A549 (cell line): ENCODE measurements at regions not wholly inside any gene's neighbourhood (a gene's known extent, or its start where the extent isn't known, plus 50 kb on each side); places are given as distances from the start of the nearest gene placed in this dataset.
A peak's percentile ranks its signal among the peaks of the same experiment; 100 is the strongest.

Experiments
- ATAC-seq, 2 experiments: fragments of 200-7000 bp in 1 of 2; fragments of >200 bp in 1 of 2; cut with Nextera tagmentation in 1 of 2; cut with Tn5 transposase in 1 of 2; 3 replicates each; pipeline versions ENCODE4 v1.8.0 to v1.9.1; 2018 to 2020; ENCODE audit warnings: mild to moderate bottlenecking in 1 of 2, moderate library complexity in 1 of 2
- CTCF ChIA-PET: fragments of 300-600 bp; sonication (Branson Sonifier 250); formaldehyde crosslinking; extraction: SDS; loops from one replicate; lab custom pipeline; 2021; ENCODE audit warnings: antibody characterized with exemption, inconsistent platforms; lab: Yijun Ruan, JAX
- POLR2A ChIA-PET: fragments of 350-600 bp; formaldehyde crosslinking; extraction: SDS; loops from one replicate; lab custom pipeline; 2021; ENCODE audit warnings: antibody characterized with exemption, inconsistent platforms; lab: Yijun Ruan, JAX
- DNase-seq, 2 experiments: peaks; one replicate each; pipeline versions ENCODE4 v3.0.0 to v3.0.0-alpha.2; 2011 to 2016; ENCODE audit warnings: low read depth in 1 of 2, low spot score in 1 of 2
- FAIRE-seq: peaks from 2 replicates; lab custom pipeline; 2011; peaks lifted over from hg19 to GRCh38; lab: Jason Lieb, UNC
- H3K27ac ChIP-seq, 2 experiments: fragments of >200 bp; sonication (Bioruptor Twin); formaldehyde crosslinking; 3 replicates each; pipeline ENCODE4 v1.5.1; 2016 to 2017
- H3K4me1 ChIP-seq: fragments of >200 bp; sonication (Bioruptor Twin); formaldehyde crosslinking; 3 replicates; pipeline ENCODE4 v1.6.1; 2016
- H3K4me2 ChIP-seq: fragments of >200 bp; sonication (Bioruptor Twin); formaldehyde crosslinking; 3 replicates; pipeline ENCODE4 v1.6.1; 2016
- H3K4me3 ChIP-seq: fragments of >200 bp; sonication (Bioruptor Twin); formaldehyde crosslinking; 3 replicates; pipeline ENCODE4 v1.5.1; 2016
- H3K9me3 ChIP-seq: fragments of >200 bp; sonication (Bioruptor Twin); formaldehyde crosslinking; 3 replicates; pipeline ENCODE4 v1.6.1; 2016
- BHLHE40 ChIP-seq: IDR thresholded peaks from 2 replicates; pipeline ENCODE4 v1.6.1; 2012; ENCODE audit warnings: low read depth, low read length, inconsistent platforms
- CBX2 ChIP-seq: fragments of 200-600 bp; sonication (generic); IDR thresholded peaks from 2 replicates; pipeline ENCODE4 v1.6.1; 2016; ENCODE audit warnings: low read depth, mild to moderate bottlenecking, borderline replicate concordance
- CBX8 ChIP-seq: fragments of 200-600 bp; sonication (generic); IDR thresholded peaks from 2 replicates; pipeline ENCODE4 v1.6.1; 2016
- CEBPB ChIP-seq, 2 experiments: fragments of >200 bp in 1 of 2; sonication (Bioruptor Twin) in 1 of 2; formaldehyde crosslinking in 1 of 2; IDR thresholded peaks; 2 replicates each; pipeline ENCODE4 v1.6.1; 2012 to 2016
- CHD2 ChIP-seq: fragments of 150-350 bp; IDR thresholded peaks from 2 replicates; pipeline ENCODE4 v1.6.1; 2014; ENCODE audit warnings: low read length; ENCODE audit not compliant: partially characterized antibody
- CHD4 ChIP-seq: fragments of 200-600 bp; sonication (generic); IDR thresholded peaks from 2 replicates; pipeline ENCODE4 v1.6.1; 2016; ENCODE audit warnings: antibody characterized with exemption, mild to moderate bottlenecking, borderline replicate concordance
- EHF ChIP-seq: fragments of 250-450 bp; sonication (Bioruptor Pico); IDR thresholded peaks from 2 replicates; pipeline ENCODE4 v1.5.0; 2020; ENCODE audit warnings: mild to moderate bottlenecking
- ELK1 ChIP-seq: fragments of 150-350 bp; IDR thresholded peaks from 2 replicates; pipeline ENCODE4 v1.6.1; 2014; ENCODE audit warnings: low read depth, mild to moderate bottlenecking, low read length
- FOSB ChIP-seq: fragments of 250-450 bp; sonication (Bioruptor Pico); IDR thresholded peaks from 2 replicates; pipeline ENCODE4 v1.5.0; 2020; ENCODE audit warnings: mild to moderate bottlenecking, moderate library complexity
- FOSL2 ChIP-seq, 2 experiments: fragments of 450-650 bp in 1 of 2; fragments of >200 bp in 1 of 2; sonication (Bioruptor Twin) in 1 of 2; formaldehyde crosslinking; IDR thresholded peaks; 2 replicates each; pipeline versions ENCODE4 v1.5.0 to v1.6.1; 2016 to 2020; ENCODE audit warnings: mild to moderate bottlenecking in 1 of 2, moderate library complexity in 1 of 2
- GATA3 ChIP-seq: IDR thresholded peaks from 2 replicates; pipeline ENCODE4 v1.6.1; 2012; ENCODE audit warnings: borderline replicate concordance
- HDAC2 ChIP-seq: fragments of 200-600 bp; sonication (generic); IDR thresholded peaks from 2 replicates; pipeline ENCODE4 v1.6.1; 2016
- HEYL ChIP-seq: fragments of 250-450 bp; sonication (Bioruptor Pico); IDR thresholded peaks from 2 replicates; pipeline ENCODE4 v1.8.0; 2021; ENCODE audit warnings: mild to moderate bottlenecking, moderate library complexity
- HMGXB4 ChIP-seq: fragments of 250-450 bp; sonication (Bioruptor Pico); IDR thresholded peaks from 2 replicates; pipeline ENCODE4 v1.5.0; 2021; ENCODE audit warnings: mild to moderate bottlenecking, moderate library complexity, borderline replicate concordance
- HOXB13 ChIP-seq: fragments of 250-450 bp; sonication (Bioruptor Pico); IDR thresholded peaks from 2 replicates; pipeline ENCODE4 v1.5.0; 2020; ENCODE audit warnings: low read depth, mild to moderate bottlenecking, moderate library complexity
- HOXB5 ChIP-seq: fragments of 250-450 bp; sonication (Bioruptor Pico); IDR thresholded peaks from 2 replicates; pipeline ENCODE4 v1.5.0; 2020; ENCODE audit warnings: mild to moderate bottlenecking, moderate library complexity
- JUN ChIP-seq, 2 experiments: fragments of >200 bp; sonication (Bioruptor Twin); formaldehyde crosslinking; IDR thresholded peaks; 2 replicates in 1 of 2; 3 replicates in 1 of 2; pipeline ENCODE4 v1.6.1; 2016 to 2017
- NFE2L2 ChIP-seq: fragments of 150-350 bp; conservative IDR thresholded peaks from 2 replicates; pipeline ENCODE4 v1.6.1; 2014; ENCODE audit warnings: low read length
- NPAS2 ChIP-seq: fragments of 250-450 bp; sonication (Bioruptor Pico); IDR thresholded peaks from 2 replicates; pipeline ENCODE4 v1.8.0; 2022; ENCODE audit warnings: mild to moderate bottlenecking, moderate library complexity, borderline replicate concordance
- RAD21 ChIP-seq, 2 experiments: fragments of >200 bp in 1 of 2; sonication (Bioruptor Twin) in 1 of 2; formaldehyde crosslinking in 1 of 2; IDR thresholded peaks in 1 of 2; conservative IDR thresholded peaks in 1 of 2; 2 replicates in 1 of 2; 3 replicates in 1 of 2; pipeline ENCODE4 v1.6.1; 2012 to 2018; ENCODE audit warnings: inconsistent platforms in 1 of 2
- RNF2 ChIP-seq: fragments of 200-600 bp; sonication (generic); IDR thresholded peaks from 2 replicates; pipeline ENCODE4 v1.6.1; 2016; ENCODE audit warnings: low read depth, mild to moderate bottlenecking, antibody characterized with exemption, moderate library complexity, borderline replicate concordance
- SMC3 ChIP-seq: fragments of >200 bp; sonication (Bioruptor Twin); formaldehyde crosslinking; IDR thresholded peaks from 3 replicates; pipeline ENCODE4 v1.6.1; 2018; ENCODE audit warnings: inconsistent platforms
- TFCP2L1 ChIP-seq: fragments of 250-450 bp; sonication (Bioruptor Pico); IDR thresholded peaks from 2 replicates; pipeline ENCODE4 v1.5.0; 2021; ENCODE audit warnings: mild to moderate bottlenecking
- TP53 ChIP-seq: fragments of 250-450 bp; sonication (Bioruptor Pico); IDR thresholded peaks from 2 replicates; pipeline ENCODE4 v1.5.0; 2021; ENCODE audit warnings: mild to moderate bottlenecking, moderate library complexity
- ZC3H11A ChIP-seq: fragments of 450-650 bp; IDR thresholded peaks from 2 replicates; pipeline ENCODE4 v1.6.1; 2014; ENCODE audit warnings: antibody characterized with exemption, mild to moderate bottlenecking
- ZNF302 ChIP-seq: fragments of 250-450 bp; sonication (Bioruptor Pico); IDR thresholded peaks from 2 replicates; pipeline ENCODE4 v1.9.0; 2021; ENCODE audit warnings: inconsistent platforms, mild to moderate bottlenecking, moderate library complexity
- ZSCAN20 ChIP-seq: fragments of 250-450 bp; sonication (Bioruptor Pico); IDR thresholded peaks from 2 replicates; pipeline ENCODE4 v1.8.0; 2022; ENCODE audit warnings: mild to moderate bottlenecking, moderate library complexity
- WGBS: methylation state at CpG from one replicate; pipeline ENCODE4 v1.1.6; 2017; ENCODE audit errors: missing lambda C conversion rate; 5-methylcytosine and 5-hydroxymethylcytosine counted together
- TF ChIP-seq, protein P1 (sequence below): IDR thresholded peaks from 2 replicates; pipeline ENCODE4 v1.6.1; 2012; ENCODE audit warnings: low read depth, borderline replicate concordance
- TF ChIP-seq, protein P2 (sequence below): fragments of >200 bp; sonication (Bioruptor Twin); formaldehyde crosslinking; IDR thresholded peaks from 2 replicates; pipeline ENCODE4 v1.6.1; 2016
- TF ChIP-seq, protein P3 (sequence below): fragments of >200 bp; sonication (Bioruptor Twin); formaldehyde crosslinking; IDR thresholded peaks from 3 replicates; pipeline ENCODE4 v1.6.1; 2016

GRCh38 chr3:87442470-87442869, 166.1 kb upstream of the POU1F1 start:
- Histone ChIP-seq H3K4me1 (peaks cover 16% of the 10 kb centered on the region), H3K4me2 (no peak overlapping the region), H3K27ac (no peak overlapping the region), H3K9me3 (0 out of 3 replicates have a peak, but pooled peaks cover 4% of the 10 kb centered on the region), H3K4me3 (no peak overlapping the region)
- ATAC-seq: no peak
- TF ChIP-seq CHD2: no peak
- TF ChIP-seq, protein P1, sequence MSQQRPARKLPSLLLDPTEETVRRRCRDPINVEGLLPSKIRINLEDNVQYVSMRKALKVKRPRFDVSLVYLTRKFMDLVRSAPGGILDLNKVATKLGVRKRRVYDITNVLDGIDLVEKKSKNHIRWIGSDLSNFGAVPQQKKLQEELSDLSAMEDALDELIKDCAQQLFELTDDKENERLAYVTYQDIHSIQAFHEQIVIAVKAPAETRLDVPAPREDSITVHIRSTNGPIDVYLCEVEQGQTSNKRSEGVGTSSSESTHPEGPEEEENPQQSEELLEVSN: no peak
- no peak for TF ChIP-seq JUN (IDR thresholded peaks at IDR 0.05)
- TF ChIP-seq HDAC2: no peak
- no peak for TF ChIP-seq BHLHE40
- no peak for TF ChIP-seq RAD21 (conservative IDR thresholded peaks at IDR 0.05 in 1 of 2, IDR thresholded peaks at IDR 0.05 in 1 of 2)
- no peak for TF ChIP-seq TP53
- no peak for TF ChIP-seq ZNF302 (CRISPR knock-in tag)
- TF ChIP-seq, protein P2, sequence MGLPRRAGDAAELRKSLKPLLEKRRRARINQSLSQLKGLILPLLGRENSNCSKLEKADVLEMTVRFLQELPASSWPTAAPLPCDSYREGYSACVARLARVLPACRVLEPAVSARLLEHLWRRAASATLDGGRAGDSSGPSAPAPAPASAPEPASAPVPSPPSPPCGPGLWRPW: no peak
- TF ChIP-seq ELK1: no peak
- no peak for TF ChIP-seq HOXB5
- DNase-seq: no peak
- no peak for FAIRE-seq
- POLR2A ChIA-PET: no interaction called here
- CTCF ChIA-PET: no interaction called here
- 91% methylated on average over 3 of the region's 3 CpGs for WGBS

- Histone ChIP-seq H3K4me1 (peaks cover 27% of the 10 kb centered on the region), H3K4me3 (no peak overlapping the region), H3K27ac (peak overlapping the region; percentile 30 to 35; a peak in 3 of 6 replicates), H3K4me2 (peak overlapping the region; percentile 65), H3K9me3 (no peaks in the 10 kb centered on the region)
- WGBS: 4% methylated on average over 1 of the region's 1 CpG
- FAIRE-seq (no peak), ATAC-seq (peak; percentile 43 to 70; a peak in 4 of 6 replicates), DNase-seq (peak in 1 of 2 experiments; percentile 43)
- ChIA-PET POLR2A (no interaction called here), CTCF (no interaction called here)
- TF ChIP-seq GATA3: peak; percentile 55; the same call in 1 of the 2 replicates
- no peak for TF ChIP-seq FOSL2 (IDR thresholded peaks at IDR 0.05)
- TF ChIP-seq FOSL2 (CRISPR knock-in tag; IDR thresholded peaks at IDR 0.05): 0 out of 2 replicates have a peak, but pooled peaks have one; percentile 27
- peak in 1 of 2 experiments; percentile 55; a peak in 2 of 4 replicates for TF ChIP-seq CEBPB (IDR thresholded peaks at IDR 0.05)
- TF ChIP-seq RNF2: no peak
- TF ChIP-seq EHF (CRISPR knock-in tag): no peak
Observed at GRCh38 chr3:87437765-87438164, 161.4 kb upstream of the POU1F1 start.

GRCh38 chr3:87436781-87437543, 160.6 kb upstream of the POU1F1 start:
- H3K4me2 ChIP-seq: peak overlapping the region; percentile 65
- DNase-seq: no peak
- FAIRE-seq: peak; percentile 68
- WGBS: 78% methylated on average over 7 of the region's 7 CpGs
- peak in 1 of 2 experiments; percentile 30; a peak in 2 of 6 replicates for ATAC-seq
- no peaks in the 10 kb centered on the region for H3K9me3 ChIP-seq
- POLR2A ChIA-PET: no interaction called here
- TF ChIP-seq HOXB13 (CRISPR knock-in tag) (no peak), SMC3 (no peak), TFCP2L1 (CRISPR knock-in tag) (no peak), NFE2L2 (no peak), HDAC2 (no peak), CHD4 (no peak), ZSCAN20 (CRISPR knock-in tag) (no peak), HEYL (CRISPR knock-in tag) (no peak), FOSB (CRISPR knock-in tag) (no peak), GATA3 (no peak), HMGXB4 (CRISPR knock-in tag) (no peak), ZC3H11A (no peak), CBX2 (no peak), ZNF302 (CRISPR knock-in tag) (no peak), CBX8 (no peak), NPAS2 (no peak), JUN (IDR thresholded peaks at IDR 0.05) (no peak)
- TF ChIP-seq, protein P3, sequence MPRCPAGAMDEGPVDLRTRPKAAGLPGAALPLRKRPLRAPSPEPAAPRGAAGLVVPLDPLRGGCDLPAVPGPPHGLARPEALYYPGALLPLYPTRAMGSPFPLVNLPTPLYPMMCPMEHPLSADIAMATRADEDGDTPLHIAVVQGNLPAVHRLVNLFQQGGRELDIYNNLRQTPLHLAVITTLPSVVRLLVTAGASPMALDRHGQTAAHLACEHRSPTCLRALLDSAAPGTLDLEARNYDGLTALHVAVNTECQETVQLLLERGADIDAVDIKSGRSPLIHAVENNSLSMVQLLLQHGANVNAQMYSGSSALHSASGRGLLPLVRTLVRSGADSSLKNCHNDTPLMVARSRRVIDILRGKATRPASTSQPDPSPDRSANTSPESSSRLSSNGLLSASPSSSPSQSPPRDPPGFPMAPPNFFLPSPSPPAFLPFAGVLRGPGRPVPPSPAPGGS: no peak
- TF ChIP-seq, all 56 proteins: peak for 0
- CTCF ChIA-PET: no interaction called here
- H3K27ac ChIP-seq: peak overlapping the region in 1 of 2 experiments; percentile 30; a peak in 1 of 6 replicates
- no peak overlapping the region for H3K4me3 ChIP-seq
- H3K4me1 ChIP-seq: peaks cover 27% of the 10 kb centered on the region
